ENCODE measurements at regions not wholly inside any gene's neighbourhood (a gene's known extent, or its start where the extent isn't known, plus 50 kb on each side); places are given as distances from the start of the nearest gene placed in this dataset.

DNA sequence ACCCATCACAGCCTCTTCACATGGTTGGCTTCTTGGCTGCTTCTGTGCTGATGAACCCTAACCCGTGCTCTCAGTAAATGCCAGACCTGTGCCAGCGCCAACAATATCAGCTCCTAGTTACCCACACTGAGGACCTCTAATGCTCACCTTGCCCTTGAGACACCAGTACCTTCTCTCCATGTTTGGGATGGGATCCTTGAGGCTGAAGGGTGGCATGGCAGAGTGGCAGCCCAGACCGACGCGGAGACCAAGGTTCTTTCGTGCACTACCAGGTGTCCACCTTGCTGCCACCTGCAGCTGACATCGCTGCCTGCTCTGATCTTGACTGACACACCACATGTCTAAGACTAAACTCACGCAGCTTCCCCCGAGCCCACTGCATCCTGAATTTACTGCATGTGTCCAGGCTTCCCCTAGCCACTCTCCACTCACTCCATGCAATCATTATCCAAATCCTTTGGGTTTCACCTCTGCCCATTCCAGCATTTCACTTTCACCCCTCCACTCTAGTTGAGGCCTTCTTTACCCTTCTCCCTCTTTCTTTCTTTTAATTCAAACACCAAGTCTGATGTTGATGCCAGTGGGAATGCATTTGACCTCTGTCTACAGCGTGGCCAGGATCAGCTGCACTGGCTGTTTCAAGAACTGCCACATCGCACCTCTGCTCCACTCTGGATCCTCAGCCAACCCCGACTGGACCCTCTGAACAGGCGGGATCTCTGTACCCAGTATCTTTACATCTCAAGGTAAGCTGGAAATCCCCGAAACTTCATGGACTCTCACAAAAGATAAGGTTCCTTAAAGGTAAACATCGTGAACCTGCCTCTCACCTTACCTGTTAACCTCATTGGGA lies 294.9 kb downstream of the GLRX3 start (continued):
- TF ChIP-seq, protein P1, sequence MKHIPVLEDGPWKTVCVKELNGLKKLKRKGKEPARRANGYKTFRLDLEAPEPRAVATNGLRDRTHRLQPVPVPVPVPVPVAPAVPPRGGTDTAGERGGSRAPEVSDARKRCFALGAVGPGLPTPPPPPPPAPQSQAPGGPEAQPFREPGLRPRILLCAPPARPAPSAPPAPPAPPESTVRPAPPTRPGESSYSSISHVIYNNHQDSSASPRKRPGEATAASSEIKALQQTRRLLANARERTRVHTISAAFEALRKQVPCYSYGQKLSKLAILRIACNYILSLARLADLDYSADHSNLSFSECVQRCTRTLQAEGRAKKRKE (CRISPR knock-in tag; IDR thresholded peaks at IDR 0.05; ENCODE audit: low read depth): no peak
- TF ChIP-seq, protein P2, sequence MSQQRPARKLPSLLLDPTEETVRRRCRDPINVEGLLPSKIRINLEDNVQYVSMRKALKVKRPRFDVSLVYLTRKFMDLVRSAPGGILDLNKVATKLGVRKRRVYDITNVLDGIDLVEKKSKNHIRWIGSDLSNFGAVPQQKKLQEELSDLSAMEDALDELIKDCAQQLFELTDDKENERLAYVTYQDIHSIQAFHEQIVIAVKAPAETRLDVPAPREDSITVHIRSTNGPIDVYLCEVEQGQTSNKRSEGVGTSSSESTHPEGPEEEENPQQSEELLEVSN (IDR thresholded peaks at IDR 0.05; ENCODE audit: borderline replicate concordance, low read depth): no peak
- no peak for TF ChIP-seq HDAC2 (IDR thresholded peaks at IDR 0.05)
- no peak for TF ChIP-seq POLR2AphosphoS2 (conservative IDR thresholded peaks at IDR 0.05; ENCODE audit: low read length)

DNA sequence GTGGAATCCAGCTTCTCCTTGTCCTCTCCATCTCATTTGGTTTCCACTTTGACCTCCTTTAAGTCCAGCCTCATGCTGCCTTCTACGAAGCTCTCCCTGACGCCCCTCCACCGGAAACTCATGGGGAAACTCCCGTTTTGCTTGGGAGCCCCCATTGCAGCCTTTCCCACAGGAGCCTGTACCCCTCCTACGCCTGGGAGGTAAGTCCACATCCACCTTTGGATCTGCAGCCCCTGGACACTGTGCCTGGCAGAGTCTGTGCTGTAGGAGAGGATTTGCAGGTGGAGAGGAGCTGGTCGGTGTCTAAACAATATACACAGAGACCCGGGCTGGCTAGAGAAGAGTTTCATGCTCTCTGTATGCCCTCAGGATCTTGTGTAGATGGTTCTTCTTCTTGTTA lies 296.1 kb downstream of the GLRX3 start:
- ATAC-seq (no peak), FAIRE-seq (no peak), DNase-seq (ENCODE audit: low read depth in 1 of 2, low spot score in 1 of 2) (no peak)
- H3K4me3 ChIP-seq: no peak overlapping the region
- 2% methylated on average over 7 of the region's 7 CpGs for WGBS (ENCODE audit: missing lambda C conversion rate)
- no peak overlapping the region for H3K27ac ChIP-seq
- ChIA-PET CTCF (no interaction called here), POLR2A (no interaction called here)
- no peaks in the 10 kb centered on the region for H3K4me1 ChIP-seq
- H3K4me2 ChIP-seq: no peak overlapping the region
- H3K9me3 ChIP-seq: no peaks in the 10 kb centered on the region
- TF ChIP-seq ZC3H11A (IDR thresholded peaks at IDR 0.05): no peak
- TF ChIP-seq CBX8 (IDR thresholded peaks at IDR 0.05): no peak
- no peak for TF ChIP-seq ZFP36 (IDR thresholded peaks at IDR 0.05; ENCODE audit: borderline replicate concordance, partially characterized antibody)

DNA sequence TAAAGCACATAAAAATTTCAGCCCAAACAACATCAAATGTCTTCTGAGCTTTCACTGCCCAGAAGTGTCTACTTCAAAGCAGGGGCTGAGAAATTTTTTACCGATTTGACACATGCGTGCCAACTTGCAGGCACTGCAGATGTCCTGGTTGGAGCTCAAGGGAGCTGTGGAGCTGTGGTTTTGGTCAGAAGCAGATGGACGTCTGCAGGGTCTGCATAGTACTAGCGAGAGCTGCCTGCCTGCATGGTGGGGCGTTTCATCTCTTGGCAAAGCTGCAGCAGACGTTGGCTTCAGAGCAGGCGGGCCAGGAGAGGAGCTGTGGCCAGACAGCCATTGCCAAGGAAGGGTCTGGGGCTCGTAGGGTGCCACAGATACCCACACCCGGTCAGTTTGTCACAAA lies 296.7 kb downstream of the GLRX3 start:
- Histone ChIP-seq H3K27ac (no peak overlapping the region), H3K9me3 (no peaks in the 10 kb centered on the region), H3K4me1 (no peaks in the 10 kb centered on the region), H3K4me3 (no peak overlapping the region), H3K4me2 (no peak overlapping the region)
- FAIRE-seq (no peak), DNase-seq (ENCODE audit: low read depth in 1 of 2, low spot score in 1 of 2) (no peak), ATAC-seq (no peak)
- POLR2A ChIA-PET: no interaction called here
- 3% methylated on average over 9 of the region's 9 CpGs for WGBS (ENCODE audit: missing lambda C conversion rate)
- TF ChIP-seq RARB (CRISPR knock-in tag; IDR thresholded peaks at IDR 0.05): no peak
- no peak for TF ChIP-seq MAFK (IDR thresholded peaks at IDR 0.05; ENCODE audit: partially characterized antibody)
- CTCF ChIA-PET: no interaction called here

DNA sequence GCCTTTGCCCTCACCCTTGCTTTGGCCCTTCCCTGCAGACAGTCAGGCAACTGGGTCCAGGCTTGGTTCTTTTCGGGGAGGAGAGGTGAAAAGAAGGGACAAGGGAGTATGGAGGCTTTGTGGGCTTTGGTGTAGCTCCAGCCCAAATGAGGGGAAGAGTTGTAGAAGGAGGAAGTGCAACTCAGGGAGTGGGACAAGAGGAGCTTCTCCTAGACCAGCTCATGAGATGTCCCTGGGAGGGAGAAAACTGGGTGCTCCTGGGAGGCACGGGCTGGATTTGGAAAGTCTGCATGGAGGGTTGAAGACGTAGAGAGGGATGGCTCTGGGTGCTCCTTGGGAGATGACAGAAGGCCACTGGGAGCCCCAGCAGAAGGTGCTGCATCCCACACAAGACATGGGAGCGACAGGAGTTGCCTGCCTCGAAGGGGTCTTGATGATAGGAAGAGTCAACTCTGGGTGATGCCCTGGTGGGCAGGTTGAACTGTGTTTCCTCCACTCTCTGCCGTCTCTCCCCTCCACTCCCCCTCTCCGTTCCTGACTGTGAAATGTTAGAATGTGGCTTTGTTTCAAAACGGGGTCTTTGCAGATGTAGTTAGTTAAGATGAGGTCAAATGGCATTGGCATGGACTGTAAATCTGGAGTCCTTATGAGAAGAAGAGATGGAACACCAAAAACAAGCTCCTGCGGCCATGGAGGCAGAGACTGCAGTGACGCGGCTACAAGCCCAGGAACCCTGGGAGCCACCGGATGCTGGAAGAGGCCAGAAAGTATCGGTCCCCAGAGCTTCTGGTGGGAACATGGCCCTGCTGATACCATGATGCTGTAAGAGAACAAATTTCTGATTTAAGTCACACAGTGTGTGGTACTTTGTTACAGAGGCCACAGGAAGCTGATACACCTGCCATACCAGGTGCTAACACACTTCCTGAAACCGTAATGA lies 298.5 kb downstream of the GLRX3 start:
- FAIRE-seq: no peak

DNA sequence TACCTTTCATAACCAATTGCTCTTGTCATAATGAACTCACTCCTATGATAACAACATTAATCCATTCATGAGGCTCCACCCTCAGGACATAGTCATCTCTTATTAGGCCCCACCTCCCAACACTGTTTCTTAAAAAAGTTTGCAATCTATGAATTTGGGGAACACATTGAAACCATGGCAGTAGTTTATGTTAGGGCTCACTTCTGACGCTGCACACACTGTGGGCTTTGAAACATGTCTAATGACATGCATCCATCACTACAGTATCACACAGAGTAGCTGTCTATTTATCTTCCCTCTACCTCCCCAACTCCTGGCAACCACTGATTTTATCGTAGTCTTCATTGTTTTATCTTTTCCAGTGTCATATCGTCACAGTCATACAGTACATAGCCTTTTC lies 299.8 kb downstream of the GLRX3 start:
- Histone ChIP-seq H3K27ac (no peak overlapping the region), H3K9me3 (no peaks in the 10 kb centered on the region), H3K4me1 (no peaks in the 10 kb centered on the region), H3K4me3 (no peak overlapping the region), H3K4me2 (no peak overlapping the region)
- DNase-seq (ENCODE audit: low read depth in 1 of 2, low spot score in 1 of 2) (no peak), FAIRE-seq (no peak), ATAC-seq (no peak)
- WGBS (ENCODE audit: missing lambda C conversion rate): 3% methylated on average over 3 of the region's 3 CpGs
- ChIA-PET CTCF (no interaction called here), POLR2A (interaction anchor here (0.6 kb wide), 1 partner anchor 363 kb away, joined by 5 read pairs; no protein-coding TSS in a partner anchor)
- TF ChIP-seq JUNB (IDR thresholded peaks at IDR 0.05) (no peak), RCOR1 (IDR thresholded peaks at IDR 0.05; ENCODE audit: low read depth, low read length) (no peak), MAZ (IDR thresholded peaks at IDR 0.05; ENCODE audit: borderline replicate concordance, low read depth, low read length) (no peak), HOXB13 (CRISPR knock-in tag; IDR thresholded peaks at IDR 0.05; ENCODE audit: low read depth) (no peak), HOXA7 (CRISPR knock-in tag; IDR thresholded peaks at IDR 0.05) (no peak), PHF8 (IDR thresholded peaks at IDR 0.05; ENCODE audit: borderline replicate concordance, low read depth) (no peak), TFCP2L1 (CRISPR knock-in tag; IDR thresholded peaks at IDR 0.05) (no peak), HEYL (CRISPR knock-in tag; IDR thresholded peaks at IDR 0.05) (no peak)
- TF ChIP-seq, protein P3, sequence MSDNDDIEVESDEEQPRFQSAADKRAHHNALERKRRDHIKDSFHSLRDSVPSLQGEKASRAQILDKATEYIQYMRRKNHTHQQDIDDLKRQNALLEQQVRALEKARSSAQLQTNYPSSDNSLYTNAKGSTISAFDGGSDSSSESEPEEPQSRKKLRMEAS (IDR thresholded peaks at IDR 0.05): no peak
- TF ChIP-seq, protein P2 (IDR thresholded peaks at IDR 0.05; ENCODE audit: borderline replicate concordance, low read depth): no peak
- TF ChIP-seq, protein P4, sequence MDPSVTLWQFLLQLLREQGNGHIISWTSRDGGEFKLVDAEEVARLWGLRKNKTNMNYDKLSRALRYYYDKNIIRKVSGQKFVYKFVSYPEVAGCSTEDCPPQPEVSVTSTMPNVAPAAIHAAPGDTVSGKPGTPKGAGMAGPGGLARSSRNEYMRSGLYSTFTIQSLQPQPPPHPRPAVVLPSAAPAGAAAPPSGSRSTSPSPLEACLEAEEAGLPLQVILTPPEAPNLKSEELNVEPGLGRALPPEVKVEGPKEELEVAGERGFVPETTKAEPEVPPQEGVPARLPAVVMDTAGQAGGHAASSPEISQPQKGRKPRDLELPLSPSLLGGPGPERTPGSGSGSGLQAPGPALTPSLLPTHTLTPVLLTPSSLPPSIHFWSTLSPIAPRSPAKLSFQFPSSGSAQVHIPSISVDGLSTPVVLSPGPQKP (IDR thresholded peaks at IDR 0.05; ENCODE audit: low read depth, low read length): no peak

More for the DNA sequence above, 298.5 kb downstream of the GLRX3 start:
- no peaks in the 10 kb centered on the region for H3K4me1 ChIP-seq
- H3K9me3 ChIP-seq: no peaks in the 10 kb centered on the region
- CTCF ChIA-PET: no interaction called here
- POLR2A ChIA-PET: no interaction called here
- no peak overlapping the region for H3K4me2 ChIP-seq
- 27% methylated on average over 12 of the region's 14 CpGs for WGBS (ENCODE audit: missing lambda C conversion rate)
- no peak overlapping the region for H3K27ac ChIP-seq
- TF ChIP-seq RARB (CRISPR knock-in tag; IDR thresholded peaks at IDR 0.05) (no peak), EHF (CRISPR knock-in tag; IDR thresholded peaks at IDR 0.05) (no peak), SMC3 (IDR thresholded peaks at IDR 0.05) (no peak), POLR2A (IDR thresholded peaks at IDR 0.05; ENCODE audit: low read length) (no peak), FOSL2 (IDR thresholded peaks at IDR 0.05) (no peak), FOSL2 (CRISPR knock-in tag; IDR thresholded peaks at IDR 0.05) (no peak)
- TF ChIP-seq, protein P5, sequence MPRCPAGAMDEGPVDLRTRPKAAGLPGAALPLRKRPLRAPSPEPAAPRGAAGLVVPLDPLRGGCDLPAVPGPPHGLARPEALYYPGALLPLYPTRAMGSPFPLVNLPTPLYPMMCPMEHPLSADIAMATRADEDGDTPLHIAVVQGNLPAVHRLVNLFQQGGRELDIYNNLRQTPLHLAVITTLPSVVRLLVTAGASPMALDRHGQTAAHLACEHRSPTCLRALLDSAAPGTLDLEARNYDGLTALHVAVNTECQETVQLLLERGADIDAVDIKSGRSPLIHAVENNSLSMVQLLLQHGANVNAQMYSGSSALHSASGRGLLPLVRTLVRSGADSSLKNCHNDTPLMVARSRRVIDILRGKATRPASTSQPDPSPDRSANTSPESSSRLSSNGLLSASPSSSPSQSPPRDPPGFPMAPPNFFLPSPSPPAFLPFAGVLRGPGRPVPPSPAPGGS (IDR thresholded peaks at IDR 0.05): no peak
- H3K4me3 ChIP-seq: no peak overlapping the region
- ATAC-seq: no peak
- DNase-seq (ENCODE audit: low read depth in 1 of 2, low spot score in 1 of 2): no peak

Measured in A549 (cell line).